Mucosa of stomach (tissue), 1 donor: ENCODE measurements at regions not wholly inside any gene's neighbourhood (a gene's known extent, or its start where the extent isn't known, plus 50 kb on each side); places are given as distances from the start of the nearest gene placed in this dataset.

Source experiments
- H3K27me3 ChIP-seq: one replicate; pipeline ENCODE4 v1.7.0; 2013; ENCODE audit warnings: mild to moderate bottlenecking, low read length; ENCODE audit not compliant: control insufficient read depth, insufficient read depth
- H3K36me3 ChIP-seq: one replicate; pipeline ENCODE4 v1.7.0; 2013; ENCODE audit warnings: low read length; ENCODE audit not compliant: control insufficient read depth, insufficient read depth
- H3K4me1 ChIP-seq: one replicate; pipeline ENCODE4 v1.7.0; 2013; ENCODE audit warnings: mild to moderate bottlenecking, low read length; ENCODE audit not compliant: control insufficient read depth, insufficient read depth
- H3K4me3 ChIP-seq: one replicate; pipeline ENCODE4 v1.7.0; 2013; ENCODE audit warnings: low read length
- H3K9ac ChIP-seq: one replicate; pipeline ENCODE4 v1.7.0; 2013; ENCODE audit warnings: mild to moderate bottlenecking, low read length, moderate library complexity
- H3K9me3 ChIP-seq: one replicate; pipeline ENCODE4 v1.7.0; 2013; ENCODE audit warnings: mild to moderate bottlenecking, low read length, moderate library complexity; ENCODE audit not compliant: control insufficient read depth
- donor health status: Pancreatic carcinoma.

- Histone ChIP-seq H3K4me3 (no peak overlapping the region), H3K9me3 (no peaks in the 10 kb centered on the region), H3K4me1 (peaks cover 14% of the 10 kb centered on the region), H3K27me3 (peaks cover 30% of the 10 kb centered on the region), H3K9ac (no peak overlapping the region), H3K36me3 (no peaks in the 10 kb centered on the region)
Observed at GRCh38 chr14:100651999-100652508, 64.8 kb upstream of the BEGAIN start.

GRCh38 chr14:100652744-100653143, 65.5 kb upstream of the BEGAIN start:
- Histone ChIP-seq H3K4me1 (peaks cover 14% of the 10 kb centered on the region), H3K4me3 (no peak overlapping the region), H3K36me3 (no peaks in the 10 kb centered on the region), H3K9ac (no peak overlapping the region), H3K9me3 (no peaks in the 10 kb centered on the region), H3K27me3 (peaks cover 30% of the 10 kb centered on the region)

GRCh38 chr14:100653409-100653808, 66.2 kb upstream of the BEGAIN start:
- peaks cover 30% of the 10 kb centered on the region for H3K27me3 ChIP-seq

GRCh38 chr14:100654025-100654813, 67.0 kb upstream of the BEGAIN start:
- peaks cover 30% of the 10 kb centered on the region for H3K27me3 ChIP-seq
- no peak overlapping the region for H3K4me3 ChIP-seq
- H3K9me3 ChIP-seq = no peaks in the 10 kb centered on the region
- H3K4me1 ChIP-seq = peaks cover 3% of the 10 kb centered on the region
- H3K9ac ChIP-seq = no peak overlapping the region
- H3K36me3 ChIP-seq = no peaks in the 10 kb centered on the region

More at GRCh38 chr14:100653409-100653808, 66.2 kb upstream of the BEGAIN start:
- no peaks in the 10 kb centered on the region for H3K36me3 ChIP-seq
- no peak overlapping the region for H3K4me3 ChIP-seq
- no peak overlapping the region for H3K9ac ChIP-seq
- no peaks in the 10 kb centered on the region for H3K9me3 ChIP-seq
- peaks cover 11% of the 10 kb centered on the region for H3K4me1 ChIP-seq

GRCh38 chr14:100654814-100655740, 67.9 kb upstream of the BEGAIN start:
- Histone ChIP-seq H3K4me3 (no peak overlapping the region), H3K4me1 (no peaks in the 10 kb centered on the region), H3K27me3 (peaks cover 30% of the 10 kb centered on the region), H3K9me3 (no peaks in the 10 kb centered on the region), H3K9ac (no peak overlapping the region), H3K36me3 (no peaks in the 10 kb centered on the region)

GRCh38 chr14:100655741-100656085, 68.5 kb upstream of the BEGAIN start:
- Histone ChIP-seq H3K4me1 (no peaks in the 10 kb centered on the region), H3K27me3 (peaks cover 30% of the 10 kb centered on the region), H3K36me3 (no peaks in the 10 kb centered on the region), H3K4me3 (no peak overlapping the region), H3K9me3 (no peaks in the 10 kb centered on the region), H3K9ac (no peak overlapping the region)

- H3K4me1 ChIP-seq = no peaks in the 10 kb centered on the region
Observed at GRCh38 chr14:100656996-100657395, 69.7 kb upstream of the DLK1 start.

GRCh38 chr14:100657780-100658179, 68.9 kb upstream of the DLK1 start:
- Histone ChIP-seq H3K9me3 (no peaks in the 10 kb centered on the region), H3K4me1 (no peaks in the 10 kb centered on the region), H3K9ac (no peak overlapping the region), H3K27me3 (peaks cover 30% of the 10 kb centered on the region), H3K36me3 (no peaks in the 10 kb centered on the region), H3K4me3 (no peak overlapping the region)

More at GRCh38 chr14:100656996-100657395, 69.7 kb upstream of the DLK1 start:
- H3K9ac ChIP-seq = no peak overlapping the region
- peaks cover 30% of the 10 kb centered on the region for H3K27me3 ChIP-seq
- H3K4me3 ChIP-seq = no peak overlapping the region
- H3K36me3 ChIP-seq = no peaks in the 10 kb centered on the region
- H3K9me3 ChIP-seq = no peaks in the 10 kb centered on the region

- Histone ChIP-seq H3K27me3 (peaks cover 30% of the 10 kb centered on the region), H3K36me3 (no peaks in the 10 kb centered on the region), H3K4me1 (no peaks in the 10 kb centered on the region), H3K4me3 (no peak overlapping the region), H3K9me3 (no peaks in the 10 kb centered on the region), H3K9ac (no peak overlapping the region)
Observed at GRCh38 chr14:100658181-100658886, 68.4 kb upstream of the DLK1 start.

- H3K9ac ChIP-seq = no peak overlapping the region
- H3K4me1 ChIP-seq = no peaks in the 10 kb centered on the region
- H3K4me3 ChIP-seq = no peak overlapping the region
- peaks cover 22% of the 10 kb centered on the region for H3K27me3 ChIP-seq
- no peaks in the 10 kb centered on the region for H3K9me3 ChIP-seq
- no peaks in the 10 kb centered on the region for H3K36me3 ChIP-seq
Observed at GRCh38 chr14:100659345-100660001, 67.2 kb upstream of the DLK1 start.

- Histone ChIP-seq H3K4me1 (peaks cover 3% of the 10 kb centered on the region), H3K36me3 (no peaks in the 10 kb centered on the region), H3K9ac (no peak overlapping the region), H3K27me3 (peaks cover 12% of the 10 kb centered on the region), H3K9me3 (no peaks in the 10 kb centered on the region), H3K4me3 (no peak overlapping the region)
Observed at GRCh38 chr14:100660498-100660881, 66.2 kb upstream of the DLK1 start.
